GM19043 (cell line): ENCODE measurements at regions not wholly inside any gene's neighbourhood (a gene's known extent, or its start where the extent isn't known, plus 50 kb on each side); places are given as distances from the start of the nearest gene placed in this dataset.

Experiments
- ATAC-seq: cut with Tn5 transposase; IDR thresholded peaks from one replicate; pipeline ENCODE4 v1.9.1; 2021; ENCODE audit warnings: low read depth; ENCODE audit not compliant: unreplicated experiment

- no peak for ATAC-seq
These were observed 1002.8 kb upstream of the NR2F2 start for GRCh38 chr15:95327661-95328060.

GRCh38 chr15:95328559-95328958 lies 1001.9 kb upstream of the NR2F2 start:
- no peak for ATAC-seq

- no peak for ATAC-seq
These were observed 1001.1 kb upstream of the NR2F2 start for GRCh38 chr15:95329362-95329761.

- no peak for ATAC-seq
These were observed 988.8 kb upstream of the NR2F2 start for GRCh38 chr15:95341686-95342085.

- no peak for ATAC-seq
These were observed 984.6 kb upstream of the NR2F2 start for GRCh38 chr15:95345867-95346266.

- no peak for ATAC-seq
These were observed 983.6 kb upstream of the NR2F2 start for GRCh38 chr15:95346721-95347475.

- no peak for ATAC-seq
These were observed 982.7 kb upstream of the NR2F2 start for GRCh38 chr15:95347837-95348236.

GRCh38 chr15:95350908-95351307 lies 979.6 kb upstream of the NR2F2 start:
- ATAC-seq = no peak

GRCh38 chr15:95352631-95353187 lies 977.8 kb upstream of the NR2F2 start:
- no peak for ATAC-seq

GRCh38 chr15:95353512-95353911 lies 977.0 kb upstream of the NR2F2 start:
- no peak for ATAC-seq

GRCh38 chr15:95359966-95360365 lies 970.5 kb upstream of the NR2F2 start:
- ATAC-seq = no peak

GRCh38 chr15:95362306-95362705 lies 968.2 kb upstream of the NR2F2 start:
- no peak for ATAC-seq

GRCh38 chr15:95363646-95364045 lies 966.9 kb upstream of the NR2F2 start:
- no peak for ATAC-seq

GRCh38 chr15:95365511-95366107 lies 964.9 kb upstream of the NR2F2 start:
- ATAC-seq = no peak

GRCh38 chr15:95368191-95368590 lies 962.3 kb upstream of the NR2F2 start:
- ATAC-seq = no peak

- ATAC-seq = no peak
These were observed 961.5 kb upstream of the NR2F2 start for GRCh38 chr15:95368755-95369601.

- no peak for ATAC-seq
These were observed 960.2 kb upstream of the NR2F2 start for GRCh38 chr15:95370291-95370690.

- ATAC-seq = no peak
These were observed 958.8 kb upstream of the NR2F2 start for GRCh38 chr15:95371664-95372063.

GRCh38 chr15:95375281-95375680 lies 955.2 kb upstream of the NR2F2 start:
- ATAC-seq = no peak

GRCh38 chr15:95377258-95377852 lies 953.1 kb upstream of the NR2F2 start:
- ATAC-seq = no peak
